Activated CD4-positive, alpha-beta memory T cell treated with anti-CD3 and anti-CD28 coated beads, Interleukin-2, amount 10 ng/mL, durations not matched to agents 7 days and 5 days (primary cell): ENCODE measurements at regions not wholly inside any gene's neighbourhood (a gene's known extent, or its start where the extent isn't known, plus 50 kb on each side); places are given as distances from the start of the nearest gene placed in this dataset.

Source experiments
- CTCF ChIA-PET: fragments of 350-600 bp; sonication (Branson Sonifier 250); formaldehyde crosslinking; loops from one replicate; lab custom pipeline; 2021; ENCODE audit warnings: antibody characterized with exemption, inconsistent platforms; lab: Charles Lee
- POLR2A ChIA-PET: fragments of 350-600 bp; sonication (Branson Sonifier 250); formaldehyde crosslinking; loops from one replicate; lab custom pipeline; 2021; ENCODE audit warnings: antibody characterized with exemption; lab: Charles Lee
- DNase-seq: peaks from one replicate; pipeline ENCODE4 v3.0.0-alpha.2; 2020
- H3K27ac Mint-ChIP-seq: one replicate; pipeline ENCODE4 v1.8.0; 2021; ENCODE audit warnings: mild to moderate bottlenecking, mixed read lengths
- H3K27me3 Mint-ChIP-seq: one replicate; pipeline ENCODE4 v1.8.0; 2021; ENCODE audit warnings: mixed read lengths
- H3K36me3 Mint-ChIP-seq: one replicate; pipeline ENCODE4 v1.8.0; 2021; ENCODE audit warnings: low read depth, mixed read lengths
- H3K4me1 Mint-ChIP-seq: one replicate; pipeline ENCODE4 v1.8.0; 2021; ENCODE audit warnings: mixed read lengths
- H3K4me3 Mint-ChIP-seq: one replicate; pipeline ENCODE4 v1.8.0; 2021; ENCODE audit warnings: mild to moderate bottlenecking, mixed read lengths
- H3K9me3 Mint-ChIP-seq: one replicate; pipeline ENCODE4 v1.8.0; 2021; ENCODE audit warnings: mixed read lengths

DNA sequence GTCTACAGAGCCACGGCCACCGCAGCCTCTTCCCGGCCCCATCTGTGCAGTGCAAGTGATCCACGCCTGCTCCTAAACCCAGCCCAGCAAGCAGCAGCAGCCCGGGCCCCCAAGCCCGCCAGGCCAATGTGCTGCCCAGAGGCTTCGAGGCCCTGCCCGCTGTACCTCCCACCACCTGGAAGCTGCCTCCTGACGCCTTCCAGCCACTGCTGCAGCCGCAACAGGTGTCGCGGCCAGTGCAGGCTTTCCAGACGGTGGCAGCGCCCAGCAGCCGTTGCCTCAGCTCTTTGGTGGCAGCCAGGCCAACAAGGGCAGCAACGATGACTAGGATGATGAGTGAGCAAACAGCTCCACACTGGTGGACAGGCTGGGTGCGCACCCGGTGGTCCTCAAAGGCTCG is 50.2 kb upstream of the TPM4 start:
- ChIA-PET POLR2A (no interaction called here), CTCF (interaction anchor here (0.6 to 2.5 kb wide), 2 partner anchors 15 to 221 kb away, joined by 3 to 9 read pairs; no protein-coding TSS in a partner anchor)
- no peak for DNase-seq
- H3K9me3 Mint-ChIP-seq, result no peaks in the 10 kb centered on the region
- H3K27ac Mint-ChIP-seq, result no peak overlapping the region
- no peaks in the 10 kb centered on the region for H3K27me3 Mint-ChIP-seq
- H3K4me1 Mint-ChIP-seq, result no peaks in the 10 kb centered on the region
- no peaks in the 10 kb centered on the region for H3K36me3 Mint-ChIP-seq
- H3K4me3 Mint-ChIP-seq, result no peak overlapping the region
